HEK293 (cell line): ENCODE measurements at regions not wholly inside any gene's neighbourhood (a gene's known extent, or its start where the extent isn't known, plus 50 kb on each side); places are given as distances from the start of the nearest gene placed in this dataset.

Source experiments
- CTCF ChIA-PET: fragments of 350-600 bp; formaldehyde crosslinking; extraction: SDS; loops from one replicate; lab custom pipeline; 2021; ENCODE audit warnings: antibody characterized with exemption; lab: Yijun Ruan, JAX
- POLR2A ChIA-PET: fragments of 300-600 bp; formaldehyde crosslinking; extraction: SDS; loops from one replicate; lab custom pipeline; 2020; ENCODE audit warnings: antibody characterized with exemption, inconsistent platforms; lab: Yijun Ruan, JAX
- H3K27ac ChIP-seq: fragments of 200-500 bp; sonication (Bioruptor generic); 2 replicates; pipeline ENCODE4 v1.5.1; 2014; ENCODE audit warnings: low read depth, low read length, control low read depth, inconsistent platforms; ENCODE audit errors: extremely low read depth
- H3K36me3 ChIP-seq, 2 experiments: fragments of 200-500 bp in 1 of 2; sonication (Bioruptor generic) in 1 of 2; 1 replicate in 1 of 2; 2 replicates in 1 of 2; pipeline ENCODE4 v1.5.1; 2014 to 2017; ENCODE audit warnings: inconsistent platforms in 2 of 2, low read length in 2 of 2; ENCODE audit not compliant: control insufficient read depth in 2 of 2, insufficient read depth in 1 of 2
- H3K4me1 ChIP-seq: fragments of 200-500 bp; sonication (Bioruptor generic); 2 replicates; pipeline ENCODE4 v1.5.1; 2014; ENCODE audit warnings: mild to moderate bottlenecking, low read length, inconsistent platforms; ENCODE audit not compliant: control insufficient read depth, insufficient read depth
- H3K4me3 ChIP-seq: 2 replicates; pipeline ENCODE4 v1.5.1; 2011; ENCODE audit warnings: low read depth, mild to moderate bottlenecking, control low read depth, low read length, moderate library complexity
- H3K9me3 ChIP-seq: fragments of 200-500 bp; sonication (Bioruptor generic); 2 replicates; pipeline ENCODE4 v1.5.1; 2014; ENCODE audit warnings: low read depth, low read length, inconsistent platforms; ENCODE audit not compliant: control insufficient read depth, insufficient read depth
- FEZF1 ChIP-seq: fragments of 450-650 bp; formaldehyde crosslinking; IDR thresholded peaks from 2 replicates; pipeline ENCODE4 v1.5.1; 2016; ENCODE audit warnings: missing biosample characterization, missing genetic modification characterization
- GLI4 ChIP-seq: fragments of 450-650 bp; formaldehyde crosslinking; IDR thresholded peaks from 2 replicates; pipeline ENCODE4 v1.5.1; 2016; ENCODE audit warnings: missing biosample characterization, missing genetic modification characterization
- OVOL3 ChIP-seq: fragments of 450-650 bp; formaldehyde crosslinking; IDR thresholded peaks from 2 replicates; pipeline ENCODE4 v1.5.1; 2016; ENCODE audit warnings: missing biosample characterization, missing genetic modification characterization
- SETDB1 ChIP-seq: IDR thresholded peaks from one replicate; pipeline ENCODE4 v1.6.1; 2017; ENCODE audit warnings: mild to moderate bottlenecking, low read length, moderate library complexity, mixed read lengths; ENCODE audit not compliant: insufficient read length
- SP3 ChIP-seq: fragments of 450-650 bp; formaldehyde crosslinking; IDR thresholded peaks from 2 replicates; pipeline ENCODE4 v1.5.1; 2016; ENCODE audit warnings: missing biosample characterization, missing genetic modification characterization
- SP7 ChIP-seq: fragments of 450-650 bp; formaldehyde crosslinking; IDR thresholded peaks from 2 replicates; pipeline ENCODE4 v1.5.1; 2016; ENCODE audit warnings: missing biosample characterization, missing genetic modification characterization
- ZBTB6 ChIP-seq: fragments of 450-650 bp; formaldehyde crosslinking; IDR thresholded peaks from 2 replicates; pipeline ENCODE4 v1.5.1; 2017; ENCODE audit warnings: missing biosample characterization, missing genetic modification characterization
- ZFHX2 ChIP-seq: fragments of 450-650 bp; formaldehyde crosslinking; conservative IDR thresholded peaks from 2 replicates; pipeline ENCODE4 v1.5.1; 2016; ENCODE audit warnings: missing biosample characterization, missing genetic modification characterization
- ZNF184 ChIP-seq: fragments of 450-650 bp; IDR thresholded peaks from 2 replicates; pipeline ENCODE4 v1.5.1; 2018; ENCODE audit warnings: missing biosample characterization, mild to moderate bottlenecking, missing genetic modification characterization
- ZNF311 ChIP-seq: fragments of 450-650 bp; formaldehyde crosslinking; IDR thresholded peaks from 2 replicates; pipeline ENCODE4 v1.5.1; 2017; ENCODE audit warnings: missing biosample characterization, missing genetic modification characterization, borderline replicate concordance
- ZNF350 ChIP-seq: fragments of 450-650 bp; formaldehyde crosslinking; IDR thresholded peaks from 2 replicates; pipeline ENCODE4 v1.5.0; 2017; ENCODE audit warnings: missing biosample characterization, mild to moderate bottlenecking, missing genetic modification characterization
- ZNF423 ChIP-seq: fragments of 450-650 bp; formaldehyde crosslinking; IDR thresholded peaks from 2 replicates; pipeline ENCODE4 v1.5.1; 2016; ENCODE audit warnings: missing biosample characterization, missing genetic modification characterization
- ZNF488 ChIP-seq: fragments of 450-650 bp; formaldehyde crosslinking; IDR thresholded peaks from 2 replicates; pipeline ENCODE4 v1.5.1; 2016; ENCODE audit warnings: missing biosample characterization, missing genetic modification characterization
- ZNF544 ChIP-seq: fragments of 450-650 bp; formaldehyde crosslinking; IDR thresholded peaks from 2 replicates; pipeline ENCODE4 v1.5.0; 2017; ENCODE audit warnings: missing biosample characterization, missing genetic modification characterization
- ZNF624 ChIP-seq: fragments of 450-650 bp; formaldehyde crosslinking; IDR thresholded peaks from 2 replicates; pipeline ENCODE4 v1.5.1; 2017; ENCODE audit warnings: missing biosample characterization, missing genetic modification characterization
- ZNF660 ChIP-seq: fragments of 450-650 bp; IDR thresholded peaks from 2 replicates; pipeline ENCODE4 v1.5.1; 2018; ENCODE audit warnings: missing biosample characterization, mild to moderate bottlenecking, missing genetic modification characterization
- ZNF704 ChIP-seq: fragments of 450-650 bp; formaldehyde crosslinking; IDR thresholded peaks from 2 replicates; pipeline ENCODE4 v1.5.1; 2016; ENCODE audit warnings: missing biosample characterization, missing genetic modification characterization
- ZNF792 ChIP-seq: fragments of 450-650 bp; formaldehyde crosslinking; IDR thresholded peaks from 2 replicates; pipeline ENCODE4 v1.5.1; 2016; ENCODE audit warnings: missing biosample characterization, missing genetic modification characterization
- TF ChIP-seq, protein P1 (sequence below): sonication (generic); formaldehyde crosslinking; IDR thresholded peaks from 2 replicates; pipeline ENCODE4 v1.8.1; 2022; ENCODE audit warnings: mild to moderate bottlenecking, moderate library complexity, missing genetic modification reagents
- TF ChIP-seq, protein P2 (sequence below): fragments of 450-650 bp; formaldehyde crosslinking; IDR thresholded peaks from 2 replicates; pipeline ENCODE4 v1.5.1; 2017; ENCODE audit warnings: missing biosample characterization, missing genetic modification characterization
- TF ChIP-seq, protein P3 (sequence below): fragments of 450-650 bp; formaldehyde crosslinking; IDR thresholded peaks from 2 replicates; pipeline ENCODE4 v1.5.1; 2016; ENCODE audit warnings: missing biosample characterization, missing genetic modification characterization, borderline replicate concordance
- TF ChIP-seq, protein P4 (sequence below): fragments of 450-650 bp; formaldehyde crosslinking; IDR thresholded peaks from 2 replicates; pipeline ENCODE4 v1.5.1; 2016; ENCODE audit warnings: missing biosample characterization, missing genetic modification characterization
- TF ChIP-seq, protein P5 (sequence below): fragments of 450-650 bp; formaldehyde crosslinking; IDR thresholded peaks from 2 replicates; pipeline ENCODE4 v1.5.1; 2016; ENCODE audit warnings: missing biosample characterization, missing genetic modification characterization

DNA sequence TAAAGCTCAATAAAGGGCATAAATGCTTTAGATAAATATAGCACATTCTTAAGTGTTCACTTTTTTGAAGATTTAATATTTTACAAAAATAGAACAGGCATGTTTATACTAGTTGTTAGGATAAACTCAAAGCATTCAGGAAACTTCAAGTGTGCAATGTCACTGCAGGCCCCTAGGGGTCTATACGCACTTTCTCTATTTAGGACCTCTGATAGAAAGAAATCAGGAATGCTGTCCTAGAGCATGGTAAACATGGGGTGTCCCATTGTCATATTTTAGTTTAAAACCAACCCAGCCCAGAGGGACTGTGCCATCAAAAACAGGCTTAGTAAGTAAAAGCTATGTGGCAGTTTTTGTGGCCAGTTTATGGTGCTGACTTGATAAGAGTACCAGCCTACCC lies 102.2 kb downstream of the BARHL2 start:
- no peaks in the 10 kb centered on the region for H3K36me3 ChIP-seq
- H3K4me1 ChIP-seq = no peaks in the 10 kb centered on the region
- no peak overlapping the region for H3K4me3 ChIP-seq
- POLR2A ChIA-PET = no interaction called here
- CTCF ChIA-PET = interaction anchor here (0.6 to 2.6 kb wide), 9 partner anchors 10 to 571 kb away, joined by 3 to 8 read pairs (median 3); partner anchors contain the start of gene BARHL2
- H3K27ac ChIP-seq = no peak overlapping the region
- TF ChIP-seq, protein P1, sequence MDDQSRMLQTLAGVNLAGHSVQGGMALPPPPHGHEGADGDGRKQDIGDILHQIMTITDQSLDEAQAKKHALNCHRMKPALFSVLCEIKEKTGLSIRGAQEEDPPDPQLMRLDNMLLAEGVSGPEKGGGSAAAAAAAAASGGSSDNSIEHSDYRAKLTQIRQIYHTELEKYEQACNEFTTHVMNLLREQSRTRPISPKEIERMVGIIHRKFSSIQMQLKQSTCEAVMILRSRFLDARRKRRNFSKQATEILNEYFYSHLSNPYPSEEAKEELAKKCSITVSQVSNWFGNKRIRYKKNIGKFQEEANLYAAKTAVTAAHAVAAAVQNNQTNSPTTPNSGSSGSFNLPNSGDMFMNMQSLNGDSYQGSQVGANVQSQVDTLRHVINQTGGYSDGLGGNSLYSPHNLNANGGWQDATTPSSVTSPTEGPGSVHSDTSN (CRISPR knock-in tag) = no peak
- TF ChIP-seq ZNF423 (no peak), ZNF624 (no peak), ZFHX2 (tag by site-specific recombination) (no peak)
- no peaks in the 10 kb centered on the region for H3K9me3 ChIP-seq

GRCh38 chr1:90613371-90613770 lies 103.7 kb downstream of the BARHL2 start:
- Histone ChIP-seq H3K4me1 (no peaks in the 10 kb centered on the region), H3K4me3 (no peak overlapping the region), H3K27ac (no peak overlapping the region), H3K36me3 (no peaks in the 10 kb centered on the region), H3K9me3 (no peaks in the 10 kb centered on the region)
- POLR2A ChIA-PET = no interaction called here
- CTCF ChIA-PET = interaction anchor here (0.7 kb wide), 2 partner anchors 179 to 715 kb away, joined by 3 read pairs; no protein-coding TSS in a partner anchor
- TF ChIP-seq ZNF488 (tag by site-specific recombination) (no peak), ZNF660 (tag by site-specific recombination) (no peak), ZNF792 (tag by site-specific recombination) (no peak), SP7 (tag by site-specific recombination) (no peak), ZNF311 (tag by site-specific recombination) (no peak), ZNF184 (no peak), ZBTB6 (no peak), ZNF350 (no peak), SP3 (tag by site-specific recombination) (no peak), GLI4 (tag by site-specific recombination) (no peak), SETDB1 (no peak), ZNF544 (tag by site-specific recombination) (no peak), FEZF1 (tag by site-specific recombination) (no peak), OVOL3 (tag by site-specific recombination) (no peak), ZNF704 (no peak)
- TF ChIP-seq, protein P2, sequence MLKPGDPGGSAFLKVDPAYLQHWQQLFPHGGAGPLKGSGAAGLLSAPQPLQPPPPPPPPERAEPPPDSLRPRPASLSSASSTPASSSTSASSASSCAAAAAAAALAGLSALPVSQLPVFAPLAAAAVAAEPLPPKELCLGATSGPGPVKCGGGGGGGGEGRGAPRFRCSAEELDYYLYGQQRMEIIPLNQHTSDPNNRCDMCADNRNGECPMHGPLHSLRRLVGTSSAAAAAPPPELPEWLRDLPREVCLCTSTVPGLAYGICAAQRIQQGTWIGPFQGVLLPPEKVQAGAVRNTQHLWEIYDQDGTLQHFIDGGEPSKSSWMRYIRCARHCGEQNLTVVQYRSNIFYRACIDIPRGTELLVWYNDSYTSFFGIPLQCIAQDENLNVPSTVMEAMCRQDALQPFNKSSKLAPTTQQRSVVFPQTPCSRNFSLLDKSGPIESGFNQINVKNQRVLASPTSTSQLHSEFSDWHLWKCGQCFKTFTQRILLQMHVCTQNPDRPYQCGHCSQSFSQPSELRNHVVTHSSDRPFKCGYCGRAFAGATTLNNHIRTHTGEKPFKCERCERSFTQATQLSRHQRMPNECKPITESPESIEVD (tag by site-specific recombination) = no peak
- TF ChIP-seq, protein P3, sequence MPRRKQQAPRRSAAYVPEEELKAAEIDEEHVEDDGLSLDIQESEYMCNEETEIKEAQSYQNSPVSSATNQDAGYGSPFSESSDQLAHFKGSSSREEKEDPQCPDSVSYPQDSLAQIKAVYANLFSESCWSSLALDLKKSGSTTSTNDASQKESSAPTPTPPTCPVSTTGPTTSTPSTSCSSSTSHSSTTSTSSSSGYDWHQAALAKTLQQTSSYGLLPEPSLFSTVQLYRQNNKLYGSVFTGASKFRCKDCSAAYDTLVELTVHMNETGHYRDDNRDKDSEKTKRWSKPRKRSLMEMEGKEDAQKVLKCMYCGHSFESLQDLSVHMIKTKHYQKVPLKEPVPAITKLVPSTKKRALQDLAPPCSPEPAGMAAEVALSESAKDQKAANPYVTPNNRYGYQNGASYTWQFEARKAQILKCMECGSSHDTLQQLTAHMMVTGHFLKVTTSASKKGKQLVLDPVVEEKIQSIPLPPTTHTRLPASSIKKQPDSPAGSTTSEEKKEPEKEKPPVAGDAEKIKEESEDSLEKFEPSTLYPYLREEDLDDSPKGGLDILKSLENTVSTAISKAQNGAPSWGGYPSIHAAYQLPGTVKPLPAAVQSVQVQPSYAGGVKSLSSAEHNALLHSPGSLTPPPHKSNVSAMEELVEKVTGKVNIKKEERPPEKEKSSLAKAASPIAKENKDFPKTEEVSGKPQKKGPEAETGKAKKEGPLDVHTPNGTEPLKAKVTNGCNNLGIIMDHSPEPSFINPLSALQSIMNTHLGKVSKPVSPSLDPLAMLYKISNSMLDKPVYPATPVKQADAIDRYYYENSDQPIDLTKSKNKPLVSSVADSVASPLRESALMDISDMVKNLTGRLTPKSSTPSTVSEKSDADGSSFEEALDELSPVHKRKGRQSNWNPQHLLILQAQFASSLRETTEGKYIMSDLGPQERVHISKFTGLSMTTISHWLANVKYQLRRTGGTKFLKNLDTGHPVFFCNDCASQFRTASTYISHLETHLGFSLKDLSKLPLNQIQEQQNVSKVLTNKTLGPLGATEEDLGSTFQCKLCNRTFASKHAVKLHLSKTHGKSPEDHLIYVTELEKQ (tag by site-specific recombination) = no peak
- TF ChIP-seq, protein P4, sequence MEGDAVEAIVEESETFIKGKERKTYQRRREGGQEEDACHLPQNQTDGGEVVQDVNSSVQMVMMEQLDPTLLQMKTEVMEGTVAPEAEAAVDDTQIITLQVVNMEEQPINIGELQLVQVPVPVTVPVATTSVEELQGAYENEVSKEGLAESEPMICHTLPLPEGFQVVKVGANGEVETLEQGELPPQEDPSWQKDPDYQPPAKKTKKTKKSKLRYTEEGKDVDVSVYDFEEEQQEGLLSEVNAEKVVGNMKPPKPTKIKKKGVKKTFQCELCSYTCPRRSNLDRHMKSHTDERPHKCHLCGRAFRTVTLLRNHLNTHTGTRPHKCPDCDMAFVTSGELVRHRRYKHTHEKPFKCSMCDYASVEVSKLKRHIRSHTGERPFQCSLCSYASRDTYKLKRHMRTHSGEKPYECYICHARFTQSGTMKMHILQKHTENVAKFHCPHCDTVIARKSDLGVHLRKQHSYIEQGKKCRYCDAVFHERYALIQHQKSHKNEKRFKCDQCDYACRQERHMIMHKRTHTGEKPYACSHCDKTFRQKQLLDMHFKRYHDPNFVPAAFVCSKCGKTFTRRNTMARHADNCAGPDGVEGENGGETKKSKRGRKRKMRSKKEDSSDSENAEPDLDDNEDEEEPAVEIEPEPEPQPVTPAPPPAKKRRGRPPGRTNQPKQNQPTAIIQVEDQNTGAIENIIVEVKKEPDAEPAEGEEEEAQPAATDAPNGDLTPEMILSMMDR (tag by site-specific recombination) = no peak
- TF ChIP-seq, protein P5, sequence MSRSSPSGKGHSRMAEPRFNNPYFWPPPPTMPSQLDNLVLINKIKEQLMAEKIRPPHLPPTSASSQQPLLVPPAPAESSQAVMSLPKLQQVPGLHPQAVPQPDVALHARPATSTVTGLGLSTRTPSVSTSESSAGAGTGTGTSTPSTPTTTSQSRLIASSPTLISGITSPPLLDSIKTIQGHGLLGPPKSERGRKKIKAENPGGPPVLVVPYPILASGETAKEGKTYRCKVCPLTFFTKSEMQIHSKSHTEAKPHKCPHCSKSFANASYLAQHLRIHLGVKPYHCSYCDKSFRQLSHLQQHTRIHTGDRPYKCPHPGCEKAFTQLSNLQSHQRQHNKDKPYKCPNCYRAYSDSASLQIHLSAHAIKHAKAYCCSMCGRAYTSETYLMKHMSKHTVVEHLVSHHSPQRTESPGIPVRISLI (tag by site-specific recombination) = no peak
